GM18951 (cell line): ENCODE measurements at regions not wholly inside any gene's neighbourhood (a gene's known extent, or its start where the extent isn't known, plus 50 kb on each side); places are given as distances from the start of the nearest gene placed in this dataset.

Source experiments
- POLR2A ChIP-seq: IDR thresholded peaks from 4 replicates; pipeline ENCODE4 v1.6.1; 2011; ENCODE audit warnings: mild to moderate bottlenecking; ENCODE audit not compliant: insufficient read length, insufficient read depth; ENCODE audit errors: extremely low read depth
- in situ Hi-C: fragments of 300-500 bp; cut with MboI; formaldehyde crosslinking; loops from one replicate; pipeline ENCODE4 v1.12.0; 2022; ENCODE audit warnings: low sequenced_read_pairs, mixed read lengths, inconsistent platforms; ENCODE audit not compliant: unreplicated experiment

DNA sequence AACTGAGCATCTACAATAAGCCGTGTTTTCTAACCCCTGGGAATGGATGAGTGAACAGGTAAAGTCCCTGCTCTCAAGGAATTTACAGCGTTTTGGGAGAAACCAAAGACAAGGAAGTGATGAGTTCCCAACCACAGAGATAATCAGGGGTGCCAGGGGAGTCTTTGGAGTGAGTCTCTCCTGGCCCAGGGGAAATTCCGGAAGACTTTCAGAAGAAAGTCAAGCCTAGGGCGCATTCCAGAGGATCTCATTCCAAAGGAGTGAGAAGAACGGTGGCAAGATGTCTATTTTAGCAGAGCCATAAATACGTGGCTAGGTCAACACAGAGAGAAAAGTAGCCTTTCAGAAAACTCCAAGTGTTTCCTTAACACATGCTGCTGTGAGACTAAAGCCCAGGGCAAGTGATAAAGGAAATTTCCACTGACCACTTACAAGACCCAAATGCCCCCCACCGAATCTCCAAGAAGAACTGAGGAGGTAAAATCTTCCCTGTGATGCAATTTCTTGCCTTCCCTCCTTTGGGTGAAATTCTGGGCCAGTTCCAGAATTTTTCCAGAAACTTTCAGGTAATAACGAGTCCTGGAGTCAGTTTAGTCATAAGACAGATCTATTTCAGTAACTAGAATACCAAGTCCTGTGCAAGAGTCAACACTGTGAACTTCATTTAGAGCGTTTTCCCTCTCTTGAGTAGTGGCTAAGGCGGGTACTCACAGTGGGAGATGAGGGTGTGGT, 437.4 kb downstream of the NR2F2 start:
- in situ Hi-C loops, result no loop called here
- no peak for TF ChIP-seq POLR2A

DNA sequence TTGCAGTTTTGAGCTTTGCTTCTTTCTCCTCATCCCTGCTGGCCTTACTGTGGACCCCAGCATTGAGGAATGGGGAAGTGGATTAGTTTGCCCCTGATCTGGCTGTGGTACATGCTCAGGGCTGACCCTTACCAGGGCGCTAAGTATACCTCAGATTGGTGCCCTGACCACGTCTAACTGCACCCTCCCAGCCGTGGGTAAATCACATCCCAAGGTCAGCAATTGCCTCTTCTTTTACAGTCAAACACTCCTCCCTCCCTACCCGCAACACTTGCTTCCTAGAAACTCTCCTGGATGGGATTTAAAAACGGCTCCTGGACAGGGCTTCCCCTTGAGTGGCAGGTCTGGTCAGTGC, 437.9 kb downstream of the NR2F2 start:
- in situ Hi-C loops, result no loop called here
- no peak for TF ChIP-seq POLR2A

DNA sequence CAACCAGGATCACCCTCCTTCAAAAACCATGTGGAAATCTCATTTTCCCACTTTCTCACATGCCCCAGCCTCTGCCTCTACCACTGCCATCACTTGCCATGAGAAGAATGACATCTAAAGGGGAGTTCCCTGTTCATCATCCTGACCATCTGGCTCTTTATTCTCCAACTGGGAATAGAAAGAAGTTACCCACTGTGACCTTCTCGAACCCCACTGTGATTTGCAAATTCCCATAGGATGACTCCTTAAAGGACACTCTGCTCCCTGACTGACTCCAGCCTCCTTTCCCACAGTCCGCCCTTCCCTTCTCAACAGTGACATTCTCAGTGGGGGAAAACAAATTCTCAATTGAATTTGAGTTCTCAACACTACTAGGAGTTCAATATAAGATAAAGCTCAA, 440.5 kb downstream of the NR2F2 start:
- in situ Hi-C loops, result no loop called here
- no peak for TF ChIP-seq POLR2A

GRCh38 chr15:96774216-96774615, 443.7 kb downstream of the NR2F2 start:
- no peak for TF ChIP-seq POLR2A
- in situ Hi-C loops, result no loop called here

DNA sequence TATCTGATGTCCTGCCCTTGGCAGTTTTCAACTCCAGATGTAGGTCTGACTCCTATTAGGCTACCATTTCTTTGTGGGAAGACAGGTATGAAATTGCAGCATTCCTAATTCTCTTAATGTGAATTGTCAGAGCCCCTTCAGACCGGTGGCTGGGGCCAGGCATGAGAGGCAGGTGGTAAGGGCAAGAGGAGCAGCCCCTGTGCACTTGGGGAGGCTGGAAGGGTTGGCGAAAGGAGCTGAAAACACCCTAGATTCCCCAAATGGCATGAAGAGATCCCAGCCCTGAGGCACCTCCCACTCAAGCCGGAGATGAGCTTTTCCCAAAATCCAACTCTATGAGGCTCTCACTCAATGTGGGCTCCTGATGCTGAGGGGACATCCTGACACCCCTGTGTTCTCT, 453.2 kb downstream of the NR2F2 start:
- in situ Hi-C loops, result no loop called here
- TF ChIP-seq POLR2A, result no peak

DNA sequence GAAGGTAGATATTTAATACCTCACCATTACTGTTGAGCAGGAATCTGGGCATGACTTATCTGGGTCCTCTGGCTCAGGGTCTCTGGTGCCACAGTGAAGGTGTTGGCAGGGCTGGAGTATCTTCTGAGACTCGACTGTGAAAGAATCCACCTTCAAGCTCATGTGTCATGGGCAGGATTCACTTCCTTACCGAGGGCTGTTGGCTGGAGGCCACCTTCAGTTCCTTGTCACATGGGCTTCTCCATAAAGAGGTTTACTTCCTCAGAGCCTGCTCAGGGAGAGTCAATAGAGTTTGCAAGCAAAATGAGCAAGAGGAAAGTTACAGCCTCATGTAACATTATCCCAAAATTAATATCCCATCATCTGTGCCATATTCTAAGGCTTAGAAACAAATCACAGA, 459.5 kb downstream of the NR2F2 start:
- in situ Hi-C loops, result no loop called here
- TF ChIP-seq POLR2A, result no peak

- no peak for TF ChIP-seq POLR2A
- in situ Hi-C loops, result no loop called here
These were observed 461.7 kb downstream of the NR2F2 start for GRCh38 chr15:96792216-96792615.

- in situ Hi-C loops, result no loop called here
These were observed 466.3 kb downstream of the NR2F2 start for GRCh38 chr15:96796841-96797240.

DNA sequence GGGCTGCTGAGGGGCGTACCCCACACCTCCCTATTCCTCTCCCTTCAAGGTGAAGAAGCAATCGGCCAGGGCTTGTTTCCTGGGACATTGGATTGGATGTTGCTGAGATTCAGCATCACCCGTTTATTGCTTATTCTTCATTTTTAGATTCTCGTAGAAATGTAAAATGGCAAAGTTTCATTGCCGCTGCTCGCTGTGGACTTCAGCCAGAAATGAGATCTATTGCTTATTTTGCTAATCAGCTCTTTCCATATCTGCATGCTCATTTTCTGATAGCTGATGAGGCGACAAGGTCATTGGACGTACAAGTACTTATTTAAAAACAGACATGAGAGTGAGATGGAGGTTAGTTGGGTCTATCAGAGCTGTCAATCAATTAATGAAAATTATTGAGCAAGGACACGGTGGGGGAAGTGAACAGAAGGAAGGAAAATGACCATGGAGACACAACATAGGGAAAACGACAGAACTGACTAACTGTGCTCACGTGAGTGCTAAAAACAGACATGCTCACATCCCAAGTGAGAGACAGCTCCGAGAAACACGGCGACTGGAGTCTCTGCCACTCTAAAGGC, 471.2 kb downstream of the NR2F2 start:
- no peak for TF ChIP-seq POLR2A
- in situ Hi-C loops, result no loop called here

More at GRCh38 chr15:96796841-96797240, 466.3 kb downstream of the NR2F2 start:
- TF ChIP-seq POLR2A, result no peak

GRCh38 chr15:96802611-96803255, 472.2 kb downstream of the NR2F2 start:
- in situ Hi-C loops, result no loop called here
- no peak for TF ChIP-seq POLR2A

- TF ChIP-seq POLR2A, result no peak
- in situ Hi-C loops, result no loop called here
These were observed 474.3 kb downstream of the NR2F2 start for GRCh38 chr15:96804754-96805153.

GRCh38 chr15:96807361-96807760, 476.9 kb downstream of the NR2F2 start:
- in situ Hi-C loops, result no loop called here
- no peak for TF ChIP-seq POLR2A

GRCh38 chr15:96817900-96818299, 487.4 kb downstream of the NR2F2 start:
- in situ Hi-C loops, result no loop called here

DNA sequence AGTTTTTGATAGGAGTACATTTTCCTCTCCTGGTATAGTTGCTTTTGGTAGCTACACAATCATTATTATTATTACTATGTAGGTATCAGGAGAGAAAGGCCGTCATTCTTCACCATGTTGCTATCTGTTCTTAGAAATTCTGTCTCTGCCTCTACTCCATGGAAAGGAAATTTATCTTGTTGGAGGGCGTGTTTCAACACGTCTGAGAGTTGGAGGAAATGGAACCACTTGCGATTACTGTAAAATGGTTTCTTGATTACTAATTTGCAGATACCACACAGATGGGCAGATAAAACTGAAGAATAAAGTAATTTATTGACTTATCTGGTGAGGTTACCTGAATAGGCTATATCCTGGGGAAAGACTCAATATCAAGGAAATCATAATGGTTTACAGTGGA, 488.4 kb downstream of the NR2F2 start:
- in situ Hi-C loops, result no loop called here

More at GRCh38 chr15:96817900-96818299, 487.4 kb downstream of the NR2F2 start:
- no peak for TF ChIP-seq POLR2A

More for the DNA sequence above, 488.4 kb downstream of the NR2F2 start:
- no peak for TF ChIP-seq POLR2A
